Astrocyte (in vitro differentiated cells and primary cell): ENCODE measurements at regions not wholly inside any gene's neighbourhood (a gene's known extent, or its start where the extent isn't known, plus 50 kb on each side); places are given as distances from the start of the nearest gene placed in this dataset.

ENCODE experiments used
- EZH2 ChIP-seq: IDR thresholded peaks from 2 replicates; pipeline ENCODE4 v1.6.1; 2012; ENCODE audit warnings: mild to moderate bottlenecking, low read length, inconsistent platforms; ENCODE audit not compliant: insufficient read depth
- TF ChIP-seq, protein P1 (sequence below): IDR thresholded peaks from 2 replicates; pipeline ENCODE4 v1.5.1; 2011; ENCODE audit warnings: low read depth, mild to moderate bottlenecking, inconsistent platforms, low read length, moderate library complexity; ENCODE audit not compliant: insufficient read depth

DNA sequence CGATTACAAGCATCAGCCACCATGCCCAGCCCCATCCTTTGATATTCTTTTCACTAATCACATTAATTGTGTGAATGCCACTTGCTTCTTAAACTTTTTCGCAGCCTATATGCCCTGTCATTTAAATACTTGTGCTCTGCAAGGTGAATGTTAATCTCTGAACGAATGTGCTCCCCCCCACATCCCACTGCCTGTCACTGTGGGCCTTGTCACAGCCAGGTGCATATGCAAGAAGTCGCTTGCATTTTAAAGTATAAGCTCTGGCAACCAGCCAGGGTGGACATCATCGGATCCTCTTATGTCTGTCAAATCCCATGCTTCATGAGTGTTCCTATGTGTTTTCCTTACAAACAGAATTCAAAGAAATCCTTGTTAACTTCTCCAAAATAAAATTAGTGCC is 304.4 kb downstream of the GALR1 start:
- TF ChIP-seq, protein P1, sequence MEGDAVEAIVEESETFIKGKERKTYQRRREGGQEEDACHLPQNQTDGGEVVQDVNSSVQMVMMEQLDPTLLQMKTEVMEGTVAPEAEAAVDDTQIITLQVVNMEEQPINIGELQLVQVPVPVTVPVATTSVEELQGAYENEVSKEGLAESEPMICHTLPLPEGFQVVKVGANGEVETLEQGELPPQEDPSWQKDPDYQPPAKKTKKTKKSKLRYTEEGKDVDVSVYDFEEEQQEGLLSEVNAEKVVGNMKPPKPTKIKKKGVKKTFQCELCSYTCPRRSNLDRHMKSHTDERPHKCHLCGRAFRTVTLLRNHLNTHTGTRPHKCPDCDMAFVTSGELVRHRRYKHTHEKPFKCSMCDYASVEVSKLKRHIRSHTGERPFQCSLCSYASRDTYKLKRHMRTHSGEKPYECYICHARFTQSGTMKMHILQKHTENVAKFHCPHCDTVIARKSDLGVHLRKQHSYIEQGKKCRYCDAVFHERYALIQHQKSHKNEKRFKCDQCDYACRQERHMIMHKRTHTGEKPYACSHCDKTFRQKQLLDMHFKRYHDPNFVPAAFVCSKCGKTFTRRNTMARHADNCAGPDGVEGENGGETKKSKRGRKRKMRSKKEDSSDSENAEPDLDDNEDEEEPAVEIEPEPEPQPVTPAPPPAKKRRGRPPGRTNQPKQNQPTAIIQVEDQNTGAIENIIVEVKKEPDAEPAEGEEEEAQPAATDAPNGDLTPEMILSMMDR: no peak
- TF ChIP-seq EZH2: no peak
